A673 (cell line): ENCODE measurements at regions not wholly inside any gene's neighbourhood (a gene's known extent, or its start where the extent isn't known, plus 50 kb on each side); places are given as distances from the start of the nearest gene placed in this dataset.

Experiments
- BruUV-seq: library from RNA; stranded (reverse); fragments of 400-500 nt; replicated peaks from 2 replicates; lab custom pipeline; 2021; lab: Mats Ljungman, UMichigan
- CTCF ChIA-PET: fragments of 300-600 bp; sonication (Branson Sonifier 250); formaldehyde crosslinking; loops from one replicate; lab custom pipeline; 2022; ENCODE audit warnings: antibody characterized with exemption; lab: Charles Lee
- POLR2A ChIA-PET: fragments of 300-600 bp; sonication (Branson Sonifier 250); formaldehyde crosslinking; loops from one replicate; lab custom pipeline; 2022; ENCODE audit warnings: antibody characterized with exemption; ENCODE audit not compliant: low non-redundant PET; lab: Charles Lee
- DNase-seq: peaks from one replicate; pipeline ENCODE4 v3.0.0-alpha.2; 2015; ENCODE audit warnings: low spot score
- H3K27ac ChIP-seq: fragments of 200-600 bp; sonication (generic); 2 replicates; pipeline ENCODE4 v1.5.1; 2016; ENCODE audit warnings: mixed run types, low read depth, mild to moderate bottlenecking, mixed read lengths, antibody characterized with exemption, low read length; ENCODE audit not compliant: poor library complexity, severe bottlenecking
- H3K27me3 ChIP-seq: fragments of 200-600 bp; sonication (generic); replicated peaks from 2 replicates; pipeline ENCODE4 v1.6.1; 2017; ENCODE audit warnings: mixed run types, low read depth, mild to moderate bottlenecking, mixed read lengths, antibody characterized with exemption, low read length; ENCODE audit not compliant: insufficient read depth, poor library complexity
- H3K36me3 ChIP-seq: fragments of 200-600 bp; sonication (generic); 2 replicates; pipeline ENCODE4 v1.6.1; 2016; ENCODE audit warnings: mixed run types, mild to moderate bottlenecking, mixed read lengths, antibody characterized with exemption, low read length; ENCODE audit not compliant: insufficient read depth, poor library complexity, severe bottlenecking
- H3K4me1 ChIP-seq: fragments of 200-600 bp; sonication (generic); 2 replicates; pipeline ENCODE4 v1.6.1; 2017; ENCODE audit warnings: mixed run types, mild to moderate bottlenecking, mixed read lengths, antibody characterized with exemption, low read length; ENCODE audit not compliant: insufficient read depth, poor library complexity, severe bottlenecking
- H3K4me3 ChIP-seq: fragments of 200-600 bp; sonication (generic); 2 replicates; pipeline ENCODE4 v1.5.1; 2016; ENCODE audit warnings: low read depth, mixed run types, mild to moderate bottlenecking, mixed read lengths, low read length; ENCODE audit not compliant: poor library complexity, severe bottlenecking
- H3K9me3 ChIP-seq: fragments of 200-600 bp; sonication (generic); 2 replicates; pipeline ENCODE4 v1.6.1; 2016; ENCODE audit warnings: mixed run types, low read depth, mild to moderate bottlenecking, mixed read lengths, antibody characterized with exemption, low read length; ENCODE audit not compliant: poor library complexity, severe bottlenecking
- CTCF ChIP-seq: fragments of 300-800, 200-600 bp; sonication (generic); conservative IDR thresholded peaks from 2 replicates; pipeline ENCODE4 v1.5.1; 2017; ENCODE audit warnings: low read depth, mild to moderate bottlenecking, antibody characterized with exemption, low read length, moderate library complexity, mixed read lengths
- EZH2 ChIP-seq: fragments of 200-600 bp; sonication (generic); IDR thresholded peaks from 2 replicates; pipeline ENCODE4 v1.6.1; 2017; ENCODE audit warnings: borderline replicate concordance, low read depth, mild to moderate bottlenecking, mixed read lengths, antibody characterized with exemption, low read length; ENCODE audit not compliant: poor library complexity, severe bottlenecking
- intact Hi-C: fragments of 100-400 bp; cut with micrococcal nuclease; formaldehyde crosslinking; loops from one replicate; pipeline ENCODE4 v1.10.0; 2022; ENCODE audit not compliant: unreplicated experiment

DNA sequence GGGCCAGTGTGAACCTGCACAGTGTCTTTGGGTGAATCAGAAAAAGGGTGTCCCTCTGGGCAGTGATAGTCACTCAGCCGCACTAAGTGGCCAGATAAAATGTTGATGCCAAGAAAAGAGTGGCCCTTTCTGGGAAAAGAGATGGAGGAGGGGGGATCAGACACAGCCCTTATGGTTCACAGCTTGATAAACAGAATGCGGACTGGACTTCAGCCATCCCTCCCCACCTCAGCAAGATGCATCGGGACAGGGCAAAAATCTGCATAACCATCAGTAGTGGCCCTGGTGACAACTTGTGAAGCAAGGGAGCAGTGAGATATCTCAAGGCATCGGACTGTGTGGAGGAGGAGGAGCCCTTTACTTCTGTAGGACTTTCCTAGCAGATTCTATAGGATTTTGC is 353.8 kb upstream of the PLXNA2 start:
- ChIA-PET CTCF (no interaction called here), POLR2A (no interaction called here)
- Histone ChIP-seq H3K27ac (no peak overlapping the region), H3K4me3 (no peak overlapping the region), H3K27me3 (peaks cover 13% of the 10 kb centered on the region), H3K9me3 (no peaks in the 10 kb centered on the region), H3K36me3 (no peaks in the 10 kb centered on the region), H3K4me1 (no peaks in the 10 kb centered on the region)
- intact Hi-C loops, result no loop called here
- no TSS peak for BruUV-seq
- TF ChIP-seq CTCF (no peak), EZH2 (no peak)
- no peak for DNase-seq

- DNase-seq, result no peak
- H3K27ac ChIP-seq, result no peak overlapping the region
- ChIA-PET CTCF (no interaction called here), POLR2A (no interaction called here)
- no peaks in the 10 kb centered on the region for H3K4me1 ChIP-seq
- intact Hi-C loops, result no loop called here
- no peak overlapping the region for H3K4me3 ChIP-seq
- no peaks in the 10 kb centered on the region for H3K36me3 ChIP-seq
- H3K9me3 ChIP-seq, result no peaks in the 10 kb centered on the region
- TF ChIP-seq EZH2 (no peak), CTCF (no peak)
- no TSS peak for BruUV-seq
- peaks cover 7% of the 10 kb centered on the region for H3K27me3 ChIP-seq
These were observed 354.9 kb upstream of the PLXNA2 start for GRCh38 chr1:208599063-208599462.

DNA sequence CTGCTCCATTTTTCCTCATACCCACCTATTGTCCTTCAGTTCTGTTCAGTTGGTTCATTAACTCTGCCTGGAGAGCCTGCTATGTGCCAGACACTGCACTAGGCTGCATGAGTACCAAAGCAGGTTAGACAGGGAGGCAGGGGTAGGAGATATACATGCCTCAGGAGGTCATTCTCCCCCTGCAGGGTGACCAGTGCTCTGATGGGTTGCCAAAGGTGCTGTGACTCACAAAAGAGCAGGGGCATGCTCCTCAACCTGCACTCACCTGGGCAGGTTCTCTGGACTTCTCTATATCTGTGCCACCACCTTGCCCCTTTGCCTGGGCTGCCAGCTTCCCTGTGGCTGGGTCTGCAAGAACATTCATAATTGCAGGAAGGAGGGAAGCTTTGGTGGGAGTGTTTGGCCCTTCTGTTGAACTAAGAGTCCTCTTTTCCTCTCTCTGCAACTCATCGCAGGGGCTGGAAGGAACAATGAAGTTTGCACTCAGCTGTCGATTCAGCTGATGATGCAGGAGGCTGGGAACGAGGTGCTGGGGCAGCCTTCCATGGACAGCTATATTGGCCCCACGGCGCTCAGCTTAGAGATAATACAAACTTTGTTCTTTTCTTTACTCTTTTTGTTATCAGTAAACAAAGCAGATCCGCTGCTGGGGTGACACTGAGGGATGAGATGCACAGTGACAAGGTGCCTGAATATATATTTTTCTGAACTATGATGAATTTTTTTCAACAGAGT is 356.4 kb upstream of the PLXNA2 start:
- peaks cover 7% of the 10 kb centered on the region for H3K27me3 ChIP-seq
- intact Hi-C loops, result no loop called here
- no peak for DNase-seq
- no peak overlapping the region for H3K27ac ChIP-seq
- ChIA-PET CTCF (no interaction called here), POLR2A (no interaction called here)
- H3K36me3 ChIP-seq, result no peaks in the 10 kb centered on the region
- H3K4me1 ChIP-seq, result no peaks in the 10 kb centered on the region
- TF ChIP-seq EZH2 (no peak), CTCF (no peak)
- no peaks in the 10 kb centered on the region for H3K9me3 ChIP-seq
- H3K4me3 ChIP-seq, result no peak overlapping the region
- BruUV-seq, result no TSS peak
